Inferior parietal cortex (tissue), 1 donor: ENCODE measurements at regions not wholly inside any gene's neighbourhood (a gene's known extent, or its start where the extent isn't known, plus 50 kb on each side); places are given as distances from the start of the nearest gene placed in this dataset.
A peak's percentile ranks its signal among the peaks of the same experiment; 100 is the strongest.
"Not testable (repeated sequence)": the region's sequence is repeated elsewhere in the genome, so short reads cannot be mapped to it uniquely, and the experiment has no call there.

ENCODE experiments used
- DNase-seq: peaks from one replicate; pipeline ENCODE4 v3.0.0-alpha.2; 2016; ENCODE audit errors: extremely low spot score

GRCh38 chr3:158882445-158882844, 80.6 kb downstream of the MFSD1 start:
- DNase-seq: no peak

- DNase-seq: no peak
These were observed 94.9 kb downstream of the MFSD1 start for GRCh38 chr3:158896729-158897128.

GRCh38 chr3:158906749-158907148, 104.9 kb downstream of the MFSD1 start:
- DNase-seq: no peak

GRCh38 chr3:158908187-158908734, 106.4 kb downstream of the MFSD1 start:
- DNase-seq: no peak

- no peak for DNase-seq
These were observed 108.0 kb downstream of the MFSD1 start for GRCh38 chr3:158909870-158910269.

- DNase-seq: no peak
These were observed 109.7 kb downstream of the MFSD1 start for GRCh38 chr3:158911586-158911985.

- DNase-seq: no peak
These were observed 110.3 kb downstream of the MFSD1 start for GRCh38 chr3:158912188-158912587.

- DNase-seq: no peak
These were observed 110.8 kb downstream of the MFSD1 start for GRCh38 chr3:158912621-158913020.

- no peak for DNase-seq
These were observed 114.3 kb downstream of the MFSD1 start for GRCh38 chr3:158916111-158916510.

GRCh38 chr3:158918008-158918407, 116.2 kb downstream of the MFSD1 start:
- peak; percentile 36 for DNase-seq

GRCh38 chr3:158918451-158918850, 116.6 kb downstream of the MFSD1 start:
- DNase-seq: no peak

GRCh38 chr3:158920371-158920770, 118.5 kb downstream of the MFSD1 start:
- DNase-seq: no peak

GRCh38 chr3:158925021-158925420, 123.2 kb downstream of the MFSD1 start:
- DNase-seq: no peak

GRCh38 chr3:158925828-158926494, 124.1 kb downstream of the MFSD1 start:
- no peak for DNase-seq

- DNase-seq: no peak
These were observed 134.0 kb downstream of the MFSD1 start for GRCh38 chr3:158935846-158936245.

- no peak for DNase-seq
These were observed 134.8 kb downstream of the MFSD1 start for GRCh38 chr3:158936530-158937113.

GRCh38 chr3:158950178-158950901, 148.5 kb downstream of the MFSD1 start:
- no peak for DNase-seq

GRCh38 chr3:158953131-158953530, 151.3 kb downstream of the MFSD1 start:
- DNase-seq: no peak

GRCh38 chr3:158954420-158954819, 152.6 kb downstream of the MFSD1 start:
- no peak for DNase-seq

- not testable (repeated sequence) for DNase-seq
These were observed 155.9 kb downstream of the MFSD1 start for GRCh38 chr3:158957777-158958176.

- DNase-seq: no peak
These were observed 157.0 kb downstream of the MFSD1 start for GRCh38 chr3:158958873-158959272.

GRCh38 chr3:158961471-158961870, 159.6 kb downstream of the MFSD1 start:
- no peak for DNase-seq

- DNase-seq: no peak
These were observed 160.1 kb downstream of the MFSD1 start for GRCh38 chr3:158961911-158962310.
